ENCODE measurements at regions not wholly inside any gene's neighbourhood (a gene's known extent, or its start where the extent isn't known, plus 50 kb on each side); places are given as distances from the start of the nearest gene placed in this dataset.

DNA sequence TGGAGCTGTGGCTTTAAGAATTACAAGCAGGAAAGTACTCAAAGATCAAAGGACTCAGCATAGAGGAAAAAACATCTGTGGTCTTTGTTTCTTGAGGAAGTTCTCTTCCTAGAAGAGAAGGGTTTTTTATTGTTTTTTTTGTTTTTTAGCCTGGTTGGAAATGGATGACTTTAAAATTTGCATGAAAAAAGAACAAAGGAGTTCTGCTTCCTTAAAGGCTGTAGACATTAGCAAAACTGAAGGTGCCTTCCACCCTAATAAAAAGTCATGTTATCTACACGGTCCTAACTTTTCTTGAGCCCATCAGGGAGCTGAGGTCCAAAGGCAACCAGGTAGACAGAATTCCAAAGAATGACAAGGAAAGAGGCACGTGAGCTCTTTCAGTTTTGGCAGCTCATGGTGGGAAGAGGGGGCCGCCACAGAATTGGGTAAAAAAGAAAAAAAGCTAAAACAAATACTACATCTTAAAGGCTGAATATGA is 356.6 kb downstream of the SH2D4B start:
- TF ChIP-seq REST (IDR thresholded peaks at IDR 0.05; ENCODE audit: low read depth) = no peak
- no peak for TF ChIP-seq CEBPB (IDR thresholded peaks at IDR 0.05)

- TF ChIP-seq EP300 (IDR thresholded peaks at IDR 0.05; ENCODE audit: borderline replicate concordance) (no peak), TCF12 (IDR thresholded peaks at IDR 0.05; ENCODE audit: low read depth) (no peak), MAX (IDR thresholded peaks at IDR 0.05) (no peak), CREB1 (IDR thresholded peaks at IDR 0.05; ENCODE audit: low read depth) (no peak), TAF1 (IDR thresholded peaks at IDR 0.05; ENCODE audit: low read depth) (no peak), CEBPB (IDR thresholded peaks at IDR 0.05) (no peak), TEAD4 (IDR thresholded peaks at IDR 0.05) (no peak), NFIC (IDR thresholded peaks at IDR 0.05) (no peak), RAD21 (IDR thresholded peaks at IDR 0.05; ENCODE audit: low read depth) (no peak), REST (IDR thresholded peaks at IDR 0.05; ENCODE audit: low read depth) (no peak), EGR1 (IDR thresholded peaks at IDR 0.05) (no peak), YY1 (IDR thresholded peaks at IDR 0.05; ENCODE audit: low read depth) (no peak), FOXM1 (IDR thresholded peaks at IDR 0.05; ENCODE audit: borderline replicate concordance, low read depth) (no peak), ZBTB7A (IDR thresholded peaks at IDR 0.05; ENCODE audit: low read depth) (no peak), USF1 (IDR thresholded peaks at IDR 0.05) (no peak)
These were observed 357.2 kb downstream of the SH2D4B start for GRCh38 chr10:80894797-80895467.

- TF ChIP-seq REST (IDR thresholded peaks at IDR 0.05; ENCODE audit: low read depth) = no peak
- no peak for TF ChIP-seq TAF1 (IDR thresholded peaks at IDR 0.05; ENCODE audit: low read depth)
- no peak for TF ChIP-seq ZBTB7A (IDR thresholded peaks at IDR 0.05; ENCODE audit: low read depth)
- no peak for TF ChIP-seq EP300 (IDR thresholded peaks at IDR 0.05; ENCODE audit: borderline replicate concordance)
- TF ChIP-seq RAD21 (IDR thresholded peaks at IDR 0.05; ENCODE audit: low read depth) = no peak
- TF ChIP-seq USF1 (IDR thresholded peaks at IDR 0.05) = no peak
- TF ChIP-seq TCF12 (IDR thresholded peaks at IDR 0.05; ENCODE audit: low read depth) = no peak
- TF ChIP-seq NFIC (IDR thresholded peaks at IDR 0.05) = no peak
- no peak for TF ChIP-seq FOXM1 (IDR thresholded peaks at IDR 0.05; ENCODE audit: borderline replicate concordance, low read depth)
- no peak for TF ChIP-seq YY1 (IDR thresholded peaks at IDR 0.05; ENCODE audit: low read depth)
- TF ChIP-seq EGR1 (IDR thresholded peaks at IDR 0.05) = no peak
- no peak for TF ChIP-seq TEAD4 (IDR thresholded peaks at IDR 0.05)
- no peak for TF ChIP-seq CEBPB (IDR thresholded peaks at IDR 0.05)
- TF ChIP-seq CREB1 (IDR thresholded peaks at IDR 0.05; ENCODE audit: low read depth) = no peak
- no peak for TF ChIP-seq MAX (IDR thresholded peaks at IDR 0.05)
These were observed 358.4 kb downstream of the SH2D4B start for GRCh38 chr10:80896076-80896475.

- no peak for TF ChIP-seq CEBPB (IDR thresholded peaks at IDR 0.05)
- TF ChIP-seq TAF1 (IDR thresholded peaks at IDR 0.05; ENCODE audit: low read depth) = no peak
- TF ChIP-seq RAD21 (IDR thresholded peaks at IDR 0.05; ENCODE audit: low read depth) = no peak
- no peak for TF ChIP-seq ZBTB7A (IDR thresholded peaks at IDR 0.05; ENCODE audit: low read depth)
- no peak for TF ChIP-seq YY1 (IDR thresholded peaks at IDR 0.05; ENCODE audit: low read depth)
- TF ChIP-seq EGR1 (IDR thresholded peaks at IDR 0.05) = no peak
- no peak for TF ChIP-seq NFIC (IDR thresholded peaks at IDR 0.05)
- no peak for TF ChIP-seq EP300 (IDR thresholded peaks at IDR 0.05; ENCODE audit: borderline replicate concordance)
- no peak for TF ChIP-seq CREB1 (IDR thresholded peaks at IDR 0.05; ENCODE audit: low read depth)
- TF ChIP-seq MAX (IDR thresholded peaks at IDR 0.05) = no peak
- no peak for TF ChIP-seq FOXM1 (IDR thresholded peaks at IDR 0.05; ENCODE audit: borderline replicate concordance, low read depth)
- TF ChIP-seq TEAD4 (IDR thresholded peaks at IDR 0.05) = no peak
These were observed 359.3 kb downstream of the SH2D4B start for GRCh38 chr10:80896959-80897358.

Data from Ishikawa (cell line).